NCI-H1105 (cell line): ENCODE measurements at regions not wholly inside any gene's neighbourhood (a gene's known extent, or its start where the extent isn't known, plus 50 kb on each side); places are given as distances from the start of the nearest gene placed in this dataset.
"Not testable (repeated sequence)": the region's sequence is repeated elsewhere in the genome, so short reads cannot be mapped to it uniquely, and the experiment has no call there.

ENCODE experiments used
- DNase-seq: peaks from one replicate; lab custom pipeline; 2025; lab: John Stamatoyannopoulos, UW

- no peak for DNase-seq
Observed at GRCh38 chr5:13227513-13227912, 717.0 kb downstream of the DNAH5 start.

- DNase-seq, result no peak
Observed at GRCh38 chr5:13218518-13218917, 726.0 kb downstream of the DNAH5 start.

- DNase-seq, result no peak
Observed at GRCh38 chr5:13217636-13218035, 726.9 kb downstream of the DNAH5 start.

GRCh38 chr5:13215806-13216205 is 728.7 kb downstream of the DNAH5 start:
- DNase-seq, result no peak

- no peak for DNase-seq
Observed at GRCh38 chr5:13215370-13215769, 729.1 kb downstream of the DNAH5 start.

GRCh38 chr5:13214182-13214581 is 730.3 kb downstream of the DNAH5 start:
- DNase-seq, result no peak

GRCh38 chr5:13212886-13213285 is 731.6 kb downstream of the DNAH5 start:
- no peak for DNase-seq

GRCh38 chr5:13211064-13211463 is 733.4 kb downstream of the DNAH5 start:
- DNase-seq, result no peak

- no peak for DNase-seq
Observed at GRCh38 chr5:13207112-13207511, 737.4 kb downstream of the DNAH5 start.

GRCh38 chr5:13201022-13201421 is 743.5 kb downstream of the DNAH5 start:
- DNase-seq, result no peak

GRCh38 chr5:13198226-13198625 is 746.3 kb downstream of the DNAH5 start:
- not testable (repeated sequence) for DNase-seq

GRCh38 chr5:13189532-13189931 is 755.0 kb downstream of the DNAH5 start:
- DNase-seq, result no peak

GRCh38 chr5:13188371-13188770 is 756.1 kb downstream of the DNAH5 start:
- no peak for DNase-seq

GRCh38 chr5:13187186-13187585 is 757.3 kb downstream of the DNAH5 start:
- peak; percentile 76 for DNase-seq

GRCh38 chr5:13186177-13186576 is 758.3 kb downstream of the DNAH5 start:
- DNase-seq, result no peak

- no peak for DNase-seq
Observed at GRCh38 chr5:13179407-13180087, 764.9 kb downstream of the DNAH5 start.

GRCh38 chr5:13143630-13144029 is 800.9 kb downstream of the DNAH5 start:
- no peak for DNase-seq

- no peak for DNase-seq
Observed at GRCh38 chr5:13143214-13143613, 801.3 kb downstream of the DNAH5 start.

GRCh38 chr5:13133951-13134350 is 810.5 kb downstream of the DNAH5 start:
- no peak for DNase-seq

GRCh38 chr5:13115476-13115875 is 829.0 kb downstream of the DNAH5 start:
- DNase-seq, result no peak

GRCh38 chr5:13108265-13108664 is 836.2 kb downstream of the DNAH5 start:
- no peak for DNase-seq

GRCh38 chr5:13107537-13107936 is 837.0 kb downstream of the DNAH5 start:
- no peak for DNase-seq

- no peak for DNase-seq
Observed at GRCh38 chr5:13081116-13081515, 863.4 kb downstream of the DNAH5 start.

GRCh38 chr5:13072936-13073335 is 871.6 kb downstream of the DNAH5 start:
- not testable (repeated sequence) for DNase-seq
